GM23248 (cell line): ENCODE measurements at regions not wholly inside any gene's neighbourhood (a gene's known extent, or its start where the extent isn't known, plus 50 kb on each side); places are given as distances from the start of the nearest gene placed in this dataset.

Experiments used
- DNase-seq: peaks from one replicate; pipeline ENCODE4 v3.0.0-alpha.2; 2015
- H2AFZ ChIP-seq: fragments of 200-600 bp; sonication (generic); 2 replicates; pipeline ENCODE4 v1.6.1; 2016; ENCODE audit warnings: antibody characterized with exemption
- H3F3A ChIP-seq: fragments of 200-600 bp; sonication (generic); 2 replicates; pipeline ENCODE4 v1.6.1; 2016; ENCODE audit warnings: mild to moderate bottlenecking, antibody characterized with exemption, mixed run types; ENCODE audit not compliant: insufficient read depth
- H3K27ac ChIP-seq: fragments of 200-600 bp; sonication (generic); 2 replicates; pipeline ENCODE4 v1.5.1; 2016; ENCODE audit warnings: mild to moderate bottlenecking
- H3K27me3 ChIP-seq: fragments of 200-600 bp; sonication (generic); replicated peaks from 2 replicates; pipeline ENCODE4 v1.6.1; 2016; ENCODE audit warnings: mild to moderate bottlenecking; ENCODE audit not compliant: insufficient read depth
- H3K36me3 ChIP-seq: fragments of 200-600 bp; sonication (generic); 2 replicates; pipeline ENCODE4 v1.6.1; 2016; ENCODE audit warnings: low read depth, mild to moderate bottlenecking
- H3K4me1 ChIP-seq: fragments of 200-600 bp; sonication (generic); 2 replicates; pipeline ENCODE4 v1.6.1; 2016; ENCODE audit warnings: mild to moderate bottlenecking; ENCODE audit not compliant: insufficient read depth
- H3K4me2 ChIP-seq: fragments of 200-600 bp; sonication (generic); one replicate; pipeline ENCODE4 v1.6.1; 2016; ENCODE audit warnings: mild to moderate bottlenecking; ENCODE audit not compliant: unreplicated experiment
- H3K4me3 ChIP-seq: fragments of 200-600 bp; sonication (generic); 2 replicates; pipeline ENCODE4 v1.5.1; 2016; ENCODE audit warnings: mild to moderate bottlenecking
- H3K79me2 ChIP-seq: fragments of 200-600 bp; sonication (generic); 2 replicates; pipeline ENCODE4 v1.6.1; 2016; ENCODE audit warnings: mild to moderate bottlenecking; ENCODE audit not compliant: insufficient read depth
- H3K9ac ChIP-seq: fragments of 200-600 bp; sonication (generic); 2 replicates; pipeline ENCODE4 v1.6.1; 2016; ENCODE audit warnings: mild to moderate bottlenecking
- H3K9me2 ChIP-seq: fragments of 200-600 bp; sonication (generic); 2 replicates; pipeline ENCODE4 v1.6.1; 2016; ENCODE audit warnings: mixed run types, mild to moderate bottlenecking, moderate library complexity; ENCODE audit not compliant: insufficient read depth
- H3K9me3 ChIP-seq: fragments of 200-600 bp; sonication (generic); one replicate; pipeline ENCODE4 v1.6.1; 2017; ENCODE audit warnings: low read depth
- H4K20me1 ChIP-seq: fragments of 200-600 bp; sonication (generic); 2 replicates; pipeline ENCODE4 v1.6.0; 2016; ENCODE audit not compliant: insufficient read depth
- EZH2 ChIP-seq: fragments of 200-600 bp; sonication (generic); IDR thresholded peaks from 2 replicates; pipeline ENCODE4 v1.6.1; 2018; ENCODE audit warnings: antibody characterized with exemption, mild to moderate bottlenecking; ENCODE audit not compliant: insufficient read depth, poor library complexity, severe bottlenecking
- EZH2phosphoT487 ChIP-seq: fragments of 200-600 bp; sonication (generic); IDR thresholded peaks from 2 replicates; pipeline ENCODE4 v1.6.1; 2018; ENCODE audit warnings: antibody characterized with exemption, moderate library complexity, mild to moderate bottlenecking, low read depth; ENCODE audit not compliant: insufficient read depth
- WGBS, 2 experiments: methylation state at CpG; one replicate each; pipeline ENCODE4 v1.1.6; 2015 to 2017; ENCODE audit warnings: low lambda C conversion rate in 2 of 2, low coverage in 1 of 2; ENCODE audit errors: missing lambda C conversion rate in 2 of 2; 5-methylcytosine and 5-hydroxymethylcytosine counted together
- in situ Hi-C: fragments of 300-500 bp; cut with MboI; formaldehyde crosslinking; loops from 2 replicates; pipeline ENCODE4 v1.15.0; 2020

- no peak overlapping the region for H3K9ac ChIP-seq
- no peaks in the 10 kb centered on the region for H3K4me1 ChIP-seq
- no peaks in the 10 kb centered on the region for H3K27me3 ChIP-seq
- no peak for DNase-seq
- H3K27ac ChIP-seq: no peak overlapping the region
- in situ Hi-C loops: no loop called here
- no peaks in the 10 kb centered on the region for H3K79me2 ChIP-seq
- H3K36me3 ChIP-seq: no peaks in the 10 kb centered on the region
- H2AFZ ChIP-seq: no peak overlapping the region
- no peak overlapping the region for H3K4me2 ChIP-seq
- 5 to 9% methylated on average over 1 of the region's 1 CpG for WGBS, 2 experiments
- no peaks in the 10 kb centered on the region for H3F3A ChIP-seq
- no peak for TF ChIP-seq EZH2
- TF ChIP-seq EZH2phosphoT487: no peak
- H4K20me1 ChIP-seq: no peaks in the 10 kb centered on the region
- H3K9me2 ChIP-seq: no peaks in the 10 kb centered on the region
- H3K9me3 ChIP-seq: no peaks in the 10 kb centered on the region
- no peak overlapping the region for H3K4me3 ChIP-seq
Observed at GRCh38 chr9:25260046-25260445, 418.2 kb downstream of the TUSC1 start.

- H3K9me3 ChIP-seq: peaks cover 7% of the 10 kb centered on the region
- no peak overlapping the region for H3K27ac ChIP-seq
- 59 to 78% methylated on average over 5 of the region's 5 CpGs for WGBS, 2 experiments
- H3K9me2 ChIP-seq: no peaks in the 10 kb centered on the region
- in situ Hi-C loops: no loop called here
- TF ChIP-seq EZH2 (no peak), EZH2phosphoT487 (no peak)
- no peaks in the 10 kb centered on the region for H3K36me3 ChIP-seq
- H3K4me1 ChIP-seq: no peaks in the 10 kb centered on the region
- no peak overlapping the region for H3K4me2 ChIP-seq
- no peaks in the 10 kb centered on the region for H4K20me1 ChIP-seq
- H3K4me3 ChIP-seq: no peak overlapping the region
- H2AFZ ChIP-seq: no peak overlapping the region
- H3F3A ChIP-seq: no peaks in the 10 kb centered on the region
- no peaks in the 10 kb centered on the region for H3K79me2 ChIP-seq
- no peaks in the 10 kb centered on the region for H3K27me3 ChIP-seq
- no peak overlapping the region for H3K9ac ChIP-seq
- no peak for DNase-seq
Observed at GRCh38 chr9:25255216-25255615, 423.0 kb downstream of the TUSC1 start.

- no peaks in the 10 kb centered on the region for H3K9me2 ChIP-seq
- H4K20me1 ChIP-seq: no peaks in the 10 kb centered on the region
- H3K27ac ChIP-seq: no peak overlapping the region
- H3K79me2 ChIP-seq: no peaks in the 10 kb centered on the region
- H3K27me3 ChIP-seq: no peaks in the 10 kb centered on the region
- H3K9me3 ChIP-seq: peaks cover 7% of the 10 kb centered on the region
- no peaks in the 10 kb centered on the region for H3F3A ChIP-seq
- TF ChIP-seq EZH2phosphoT487 (no peak), EZH2 (no peak)
- in situ Hi-C loops: no loop called here
- no peak overlapping the region for H3K4me3 ChIP-seq
- H2AFZ ChIP-seq: no peak overlapping the region
- WGBS, 2 experiments: 0% methylated on average over 2 of the region's 2 CpGs
- no peak overlapping the region for H3K9ac ChIP-seq
- no peaks in the 10 kb centered on the region for H3K4me1 ChIP-seq
- no peak for DNase-seq
- no peaks in the 10 kb centered on the region for H3K36me3 ChIP-seq
- H3K4me2 ChIP-seq: no peak overlapping the region
Observed at GRCh38 chr9:25254051-25254450, 424.2 kb downstream of the TUSC1 start.

GRCh38 chr9:25241421-25241820 is 436.8 kb downstream of the TUSC1 start:
- Histone ChIP-seq H3K27me3 (no peaks in the 10 kb centered on the region), H3K79me2 (no peaks in the 10 kb centered on the region), H3K4me3 (no peak overlapping the region), H3F3A (no peaks in the 10 kb centered on the region), H3K9me2 (no peaks in the 10 kb centered on the region), H2AFZ (no peak overlapping the region), H3K4me2 (no peak overlapping the region), H3K36me3 (no peaks in the 10 kb centered on the region), H4K20me1 (no peaks in the 10 kb centered on the region), H3K27ac (no peak overlapping the region), H3K9ac (no peak overlapping the region), H3K4me1 (no peaks in the 10 kb centered on the region), H3K9me3 (no peaks in the 10 kb centered on the region)
- no peak for DNase-seq
- in situ Hi-C loops: no loop called here
- 15 to 16% methylated on average over 3 of the region's 3 CpGs for WGBS, 2 experiments
- TF ChIP-seq EZH2phosphoT487: no peak
- TF ChIP-seq EZH2: no peak
